ENCODE measurements at regions not wholly inside any gene's neighbourhood (a gene's known extent, or its start where the extent isn't known, plus 50 kb on each side); places are given as distances from the start of the nearest gene placed in this dataset.

- Histone ChIP-seq H3K27me3 (replicated peaks in 1 of 4; ENCODE audit: control insufficient read depth in 3 of 4, extremely low read depth in 1 of 4, insufficient read depth in 3 of 4, low read length in 3 of 4) (no peaks in the 10 kb centered on the region), H3K27ac (ENCODE audit: low read depth, low read length) (no peak overlapping the region), H2BK5ac (ENCODE audit: low read depth, low read length) (no peak overlapping the region), H3K23ac (ENCODE audit: insufficient read length) (no peak overlapping the region), H4K20me1 (replicated peaks in 1 of 2; ENCODE audit: control insufficient read depth in 1 of 2, insufficient read depth in 2 of 2, low read length in 2 of 2) (no peaks in the 10 kb centered on the region), H3K4me3 (ENCODE audit: extremely low read depth in 1 of 4, insufficient read depth in 2 of 4, low read depth in 3 of 4, low read length in 4 of 4) (no peak overlapping the region), H2BK20ac (ENCODE audit: low read length) (no peak overlapping the region), H3K9ac (replicated peaks in 1 of 4; ENCODE audit: extremely low read depth in 1 of 4, low read depth in 3 of 4, low read length in 3 of 4) (no peak overlapping the region), H3K23me2 (ENCODE audit: low read depth, low read length) (no peaks in the 10 kb centered on the region), H3K18ac (ENCODE audit: extremely low read depth, low read length) (no peak overlapping the region), H3K4ac (replicated peaks; ENCODE audit: insufficient read length, low read depth, low read length) (no peak overlapping the region), H3K56ac (replicated peaks; ENCODE audit: insufficient read length, low read depth, low read length) (no peak overlapping the region), H3K14ac (ENCODE audit: insufficient read length) (no peak overlapping the region), H4K5ac (ENCODE audit: insufficient read length, low read depth, low read length) (no peak overlapping the region), H2BK15ac (ENCODE audit: low read length) (no peak overlapping the region), H2BK12ac (ENCODE audit: low read depth, low read length) (no peak overlapping the region), H3K36me3 (ENCODE audit: control insufficient read depth in 2 of 4, insufficient read depth in 4 of 4, low read length in 3 of 4) (no peaks in the 10 kb centered on the region), H2BK120ac (replicated peaks; ENCODE audit: low read depth, low read length) (no peak overlapping the region), H3K4me1 (replicated peaks in 1 of 4; ENCODE audit: control insufficient read depth in 3 of 4, insufficient read depth in 4 of 4, low read length in 3 of 4) (no peaks in the 10 kb centered on the region), H3K79me1 (ENCODE audit: low read depth, low read length) (no peaks in the 10 kb centered on the region), H2AK5ac (ENCODE audit: low read depth, low read length) (no peak overlapping the region), H3K9me3 (ENCODE audit: insufficient read depth in 2 of 2, low read depth in 1 of 2, low read length in 1 of 2) (no peaks in the 10 kb centered on the region), H2AFZ (ENCODE audit: low read length) (no peak overlapping the region), H3K4me2 (ENCODE audit: insufficient read depth in 1 of 2, low read depth in 2 of 2, low read length in 2 of 2) (no peak overlapping the region), H4K8ac (ENCODE audit: extremely low read depth, insufficient read depth, low read length) (no peak overlapping the region), H3K79me2 (ENCODE audit: control insufficient read depth in 1 of 2, insufficient read depth in 2 of 2, low read length in 2 of 2) (no peaks in the 10 kb centered on the region), H4K91ac (replicated peaks; ENCODE audit: insufficient read length, low read length) (no peak overlapping the region)
- FAIRE-seq, result no peak
- WGBS, 2 experiments (ENCODE audit: extremely low coverage in 1 of 2, insufficient coverage in 1 of 2, insufficient read length in 1 of 2, insufficient replicate concordance in 2 of 2, low coverage in 1 of 2, low lambda C conversion rate in 2 of 2, missing lambda C conversion rate in 1 of 2), result 89% methylated on average over 6 of the region's 6 CpGs; no CpG with 5 or more reads in 1 of the 2 experiments
- no peak for DNase-seq (ENCODE audit: low read depth in 1 of 2, low spot score in 2 of 2)
- POLR2A ChIA-PET (ENCODE audit: partially characterized antibody), result interaction anchor here (0.8 kb wide), 1 partner anchor 78 kb away, joined by 4 read pairs; no protein-coding TSS in a partner anchor
- CTCF ChIA-PET (ENCODE audit: partially characterized antibody), result interaction anchor here (0.6 to 2.7 kb wide), 5 partner anchors 8 to 312 kb away, joined by 3 to 11 read pairs (median 4); no protein-coding TSS in a partner anchor
- TF ChIP-seq USF2 (IDR thresholded peaks at IDR 0.05; ENCODE audit: low read length) (no peak), SIRT6 (IDR thresholded peaks at IDR 0.05; ENCODE audit: low read length) (no peak), ZNF274 (IDR thresholded peaks at IDR 0.05; ENCODE audit: borderline replicate concordance, extremely low read depth, low read length) (no peak), EP300 (IDR thresholded peaks at IDR 0.05; ENCODE audit: borderline replicate concordance in 1 of 2, low read depth in 2 of 2, low read length in 2 of 2) (no peak), POU5F1 (IDR thresholded peaks at IDR 0.05; ENCODE audit: low read depth, low read length) (no peak), KDM1A (IDR thresholded peaks at IDR 0.05; ENCODE audit: borderline replicate concordance, low read length) (no peak), POLR2AphosphoS5 (IDR thresholded peaks at IDR 0.05; ENCODE audit: low read depth, low read length) (no peak), CBX5 (IDR thresholded peaks at IDR 0.05; ENCODE audit: low read depth, low read length) (no peak)
- TF ChIP-seq, protein P1, sequence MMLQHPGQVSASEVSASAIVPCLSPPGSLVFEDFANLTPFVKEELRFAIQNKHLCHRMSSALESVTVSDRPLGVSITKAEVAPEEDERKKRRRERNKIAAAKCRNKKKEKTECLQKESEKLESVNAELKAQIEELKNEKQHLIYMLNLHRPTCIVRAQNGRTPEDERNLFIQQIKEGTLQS (IDR thresholded peaks at IDR 0.05; ENCODE audit: insufficient read depth, low read depth, low read length), result no peak
- TF ChIP-seq, protein P2, sequence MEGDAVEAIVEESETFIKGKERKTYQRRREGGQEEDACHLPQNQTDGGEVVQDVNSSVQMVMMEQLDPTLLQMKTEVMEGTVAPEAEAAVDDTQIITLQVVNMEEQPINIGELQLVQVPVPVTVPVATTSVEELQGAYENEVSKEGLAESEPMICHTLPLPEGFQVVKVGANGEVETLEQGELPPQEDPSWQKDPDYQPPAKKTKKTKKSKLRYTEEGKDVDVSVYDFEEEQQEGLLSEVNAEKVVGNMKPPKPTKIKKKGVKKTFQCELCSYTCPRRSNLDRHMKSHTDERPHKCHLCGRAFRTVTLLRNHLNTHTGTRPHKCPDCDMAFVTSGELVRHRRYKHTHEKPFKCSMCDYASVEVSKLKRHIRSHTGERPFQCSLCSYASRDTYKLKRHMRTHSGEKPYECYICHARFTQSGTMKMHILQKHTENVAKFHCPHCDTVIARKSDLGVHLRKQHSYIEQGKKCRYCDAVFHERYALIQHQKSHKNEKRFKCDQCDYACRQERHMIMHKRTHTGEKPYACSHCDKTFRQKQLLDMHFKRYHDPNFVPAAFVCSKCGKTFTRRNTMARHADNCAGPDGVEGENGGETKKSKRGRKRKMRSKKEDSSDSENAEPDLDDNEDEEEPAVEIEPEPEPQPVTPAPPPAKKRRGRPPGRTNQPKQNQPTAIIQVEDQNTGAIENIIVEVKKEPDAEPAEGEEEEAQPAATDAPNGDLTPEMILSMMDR (IDR thresholded peaks at IDR 0.05; ENCODE audit: control extremely low read depth in 1 of 3, insufficient read depth in 1 of 3, low read depth in 1 of 3, low read length in 3 of 3), result no peak
Observed at GRCh38 chr12:111014547-111014946, 94.2 kb upstream of the MYL2 start.
